ENCODE measurements at regions not wholly inside any gene's neighbourhood (a gene's known extent, or its start where the extent isn't known, plus 50 kb on each side); places are given as distances from the start of the nearest gene placed in this dataset.

DNA sequence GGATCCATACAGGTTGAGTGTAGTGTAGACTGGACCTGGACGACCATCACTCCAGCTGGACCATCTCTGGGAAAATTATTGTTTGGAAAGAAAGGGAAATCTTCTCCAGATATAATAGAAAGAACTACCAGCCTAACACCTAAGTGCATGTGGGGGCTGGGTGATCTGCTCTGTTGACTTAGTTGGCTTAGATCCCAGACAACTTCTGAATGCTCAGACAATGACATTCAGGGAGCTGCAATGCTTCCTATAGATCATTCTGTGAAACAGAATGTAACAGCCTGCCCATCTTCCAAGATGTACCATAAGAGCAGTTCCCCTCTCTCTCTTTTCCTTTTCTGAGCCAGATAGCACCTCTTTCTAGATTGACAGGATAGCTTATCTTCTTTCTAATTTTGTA is 572.8 kb upstream of the STXBP6 start:
- no peak overlapping the region for H3K4me3 ChIP-seq (ENCODE audit: low read depth, low read length)
- in situ Hi-C loops (cut with HindIII; ENCODE audit: low sequenced_read_pairs) = no loop called here
- DNase-seq (ENCODE audit: low read depth) = no peak
- TF ChIP-seq, protein P1, sequence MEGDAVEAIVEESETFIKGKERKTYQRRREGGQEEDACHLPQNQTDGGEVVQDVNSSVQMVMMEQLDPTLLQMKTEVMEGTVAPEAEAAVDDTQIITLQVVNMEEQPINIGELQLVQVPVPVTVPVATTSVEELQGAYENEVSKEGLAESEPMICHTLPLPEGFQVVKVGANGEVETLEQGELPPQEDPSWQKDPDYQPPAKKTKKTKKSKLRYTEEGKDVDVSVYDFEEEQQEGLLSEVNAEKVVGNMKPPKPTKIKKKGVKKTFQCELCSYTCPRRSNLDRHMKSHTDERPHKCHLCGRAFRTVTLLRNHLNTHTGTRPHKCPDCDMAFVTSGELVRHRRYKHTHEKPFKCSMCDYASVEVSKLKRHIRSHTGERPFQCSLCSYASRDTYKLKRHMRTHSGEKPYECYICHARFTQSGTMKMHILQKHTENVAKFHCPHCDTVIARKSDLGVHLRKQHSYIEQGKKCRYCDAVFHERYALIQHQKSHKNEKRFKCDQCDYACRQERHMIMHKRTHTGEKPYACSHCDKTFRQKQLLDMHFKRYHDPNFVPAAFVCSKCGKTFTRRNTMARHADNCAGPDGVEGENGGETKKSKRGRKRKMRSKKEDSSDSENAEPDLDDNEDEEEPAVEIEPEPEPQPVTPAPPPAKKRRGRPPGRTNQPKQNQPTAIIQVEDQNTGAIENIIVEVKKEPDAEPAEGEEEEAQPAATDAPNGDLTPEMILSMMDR (IDR thresholded peaks at IDR 0.05; ENCODE audit: low read depth, low read length, missing control alignments) = no peak

DNA sequence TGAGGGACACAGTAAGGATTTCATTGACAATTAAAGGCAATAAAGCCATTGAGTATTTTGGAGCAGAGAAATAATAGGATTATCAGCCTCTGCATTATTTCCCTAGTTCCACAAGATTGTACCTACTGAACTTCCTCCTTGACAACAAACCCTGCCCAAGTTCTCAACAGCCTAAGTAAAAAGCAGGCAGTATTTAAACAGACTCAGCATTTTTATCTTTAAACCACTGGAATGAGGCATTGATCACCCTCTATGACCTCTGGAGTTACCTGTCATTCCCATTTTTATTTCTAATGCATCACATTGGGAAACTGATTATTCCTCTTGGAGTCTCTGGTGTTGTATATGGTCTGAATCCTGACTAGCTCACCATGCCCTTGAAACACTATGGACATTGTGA is 570.6 kb upstream of the STXBP6 start:
- in situ Hi-C loops (cut with HindIII; ENCODE audit: low sequenced_read_pairs) = no loop called here
- TF ChIP-seq, protein P1 (IDR thresholded peaks at IDR 0.05; ENCODE audit: low read depth, low read length, missing control alignments) = no peak
- no peak for DNase-seq (ENCODE audit: low read depth)
- no peak overlapping the region for H3K4me3 ChIP-seq (ENCODE audit: low read depth, low read length)

DNA sequence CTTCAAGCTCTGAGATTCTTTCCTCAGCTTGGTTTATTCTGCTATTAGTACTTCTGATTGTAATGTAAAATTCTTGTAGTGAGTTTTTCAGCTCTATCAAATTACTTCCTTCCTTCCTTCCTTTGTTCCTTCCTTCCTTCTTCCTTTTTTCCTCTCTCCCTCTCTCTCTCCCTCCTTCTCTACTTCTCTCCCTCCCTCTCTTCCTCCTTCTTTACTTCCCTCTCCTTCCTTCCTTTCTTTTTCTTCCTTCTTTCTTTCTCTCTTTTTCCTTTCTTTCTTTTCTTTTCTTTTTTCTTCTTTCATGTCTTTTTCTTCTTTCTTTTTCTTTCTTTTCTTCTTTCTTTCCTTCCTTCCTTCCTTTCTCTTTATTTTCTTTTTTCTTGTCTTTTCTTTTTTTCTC is 565.2 kb upstream of the STXBP6 start:
- TF ChIP-seq, protein P1 (IDR thresholded peaks at IDR 0.05; ENCODE audit: low read depth, low read length, missing control alignments) = no peak
- in situ Hi-C loops (cut with HindIII; ENCODE audit: low sequenced_read_pairs) = no loop called here
- H3K4me3 ChIP-seq (ENCODE audit: low read depth, low read length) = no peak overlapping the region
- DNase-seq (ENCODE audit: low read depth) = no peak

- in situ Hi-C loops (cut with HindIII; ENCODE audit: low sequenced_read_pairs) = no loop called here
- no peak overlapping the region for H3K4me3 ChIP-seq (ENCODE audit: low read depth, low read length)
- no peak for DNase-seq (ENCODE audit: low read depth)
- TF ChIP-seq, protein P1 (IDR thresholded peaks at IDR 0.05; ENCODE audit: low read depth, low read length, missing control alignments) = no peak
These were observed 557.2 kb upstream of the STXBP6 start for GRCh38 chr14:25607192-25607591.

- TF ChIP-seq, protein P1 (IDR thresholded peaks at IDR 0.05; ENCODE audit: low read depth, low read length, missing control alignments) = no peak
- in situ Hi-C loops (cut with HindIII; ENCODE audit: low sequenced_read_pairs) = no loop called here
These were observed 552.2 kb upstream of the STXBP6 start for GRCh38 chr14:25602106-25602505.

DNA sequence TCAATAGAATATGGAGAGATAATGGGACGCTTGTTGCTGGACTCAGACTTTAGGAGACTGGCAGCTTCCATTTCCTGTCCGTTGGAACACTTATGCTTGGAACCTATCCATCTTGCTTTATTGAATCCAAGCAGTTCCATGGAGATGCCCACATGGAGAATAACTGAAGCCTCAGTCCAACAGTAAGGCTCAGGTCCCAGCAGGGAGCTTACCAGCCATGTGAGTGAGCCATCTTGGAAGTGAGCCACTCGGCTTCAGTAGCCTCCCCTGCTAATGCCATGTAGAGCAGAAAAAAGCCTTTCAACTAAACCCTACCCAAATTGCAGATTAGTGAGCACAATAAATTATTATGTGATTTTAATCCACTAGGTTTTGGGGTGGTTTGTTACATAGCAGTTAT is 538.8 kb upstream of the STXBP6 start:
- TF ChIP-seq, protein P1 (IDR thresholded peaks at IDR 0.05; ENCODE audit: low read depth, low read length, missing control alignments) = no peak
- in situ Hi-C loops (cut with HindIII; ENCODE audit: low sequenced_read_pairs) = no loop called here
- no peak overlapping the region for H3K4me3 ChIP-seq (ENCODE audit: low read depth, low read length)

More at GRCh38 chr14:25602106-25602505, 552.2 kb upstream of the STXBP6 start:
- DNase-seq (ENCODE audit: low read depth) = no peak
- no peak overlapping the region for H3K4me3 ChIP-seq (ENCODE audit: low read depth, low read length)

More for the DNA sequence above, 538.8 kb upstream of the STXBP6 start:
- no peak for DNase-seq (ENCODE audit: low read depth)
